Progenitor cell of endocrine pancreas (in vitro differentiated cells): ENCODE measurements at regions not wholly inside any gene's neighbourhood (a gene's known extent, or its start where the extent isn't known, plus 50 kb on each side); places are given as distances from the start of the nearest gene placed in this dataset.

Experiments used
- DNase-seq: peaks from one replicate; pipeline ENCODE4 v3.0.0; 2021; ENCODE audit warnings: low spot score; ENCODE audit not compliant: unreplicated experiment
- H3K27ac Mint-ChIP-seq: 2 replicates; pipeline ENCODE4 v1.8.0; 2021; ENCODE audit warnings: mild to moderate bottlenecking, moderate library complexity, mixed read lengths
- H3K27me3 Mint-ChIP-seq: 2 replicates; pipeline ENCODE4 v1.8.0; 2021; ENCODE audit warnings: mixed read lengths
- H3K36me3 Mint-ChIP-seq: 2 replicates; pipeline ENCODE4 v1.8.0; 2022; ENCODE audit warnings: mixed read lengths; ENCODE audit not compliant: insufficient read depth
- H3K4me1 Mint-ChIP-seq: 2 replicates; pipeline ENCODE4 v1.8.0; 2021; ENCODE audit warnings: low read depth, mixed read lengths
- H3K4me3 Mint-ChIP-seq: 2 replicates; pipeline ENCODE4 v1.8.0; 2021; ENCODE audit warnings: low read depth, mild to moderate bottlenecking, moderate library complexity, mixed read lengths
- H3K9me3 Mint-ChIP-seq: 2 replicates; pipeline ENCODE4 v1.8.0; 2021; ENCODE audit warnings: low read depth, mixed read lengths
- CTCF ChIP-seq: fragments of 200-600 bp; sonication (generic); IDR thresholded peaks from one replicate; pipeline ENCODE4 v1.5.0; 2021; ENCODE audit warnings: antibody characterized with exemption, mild to moderate bottlenecking; ENCODE audit not compliant: unreplicated experiment

DNA sequence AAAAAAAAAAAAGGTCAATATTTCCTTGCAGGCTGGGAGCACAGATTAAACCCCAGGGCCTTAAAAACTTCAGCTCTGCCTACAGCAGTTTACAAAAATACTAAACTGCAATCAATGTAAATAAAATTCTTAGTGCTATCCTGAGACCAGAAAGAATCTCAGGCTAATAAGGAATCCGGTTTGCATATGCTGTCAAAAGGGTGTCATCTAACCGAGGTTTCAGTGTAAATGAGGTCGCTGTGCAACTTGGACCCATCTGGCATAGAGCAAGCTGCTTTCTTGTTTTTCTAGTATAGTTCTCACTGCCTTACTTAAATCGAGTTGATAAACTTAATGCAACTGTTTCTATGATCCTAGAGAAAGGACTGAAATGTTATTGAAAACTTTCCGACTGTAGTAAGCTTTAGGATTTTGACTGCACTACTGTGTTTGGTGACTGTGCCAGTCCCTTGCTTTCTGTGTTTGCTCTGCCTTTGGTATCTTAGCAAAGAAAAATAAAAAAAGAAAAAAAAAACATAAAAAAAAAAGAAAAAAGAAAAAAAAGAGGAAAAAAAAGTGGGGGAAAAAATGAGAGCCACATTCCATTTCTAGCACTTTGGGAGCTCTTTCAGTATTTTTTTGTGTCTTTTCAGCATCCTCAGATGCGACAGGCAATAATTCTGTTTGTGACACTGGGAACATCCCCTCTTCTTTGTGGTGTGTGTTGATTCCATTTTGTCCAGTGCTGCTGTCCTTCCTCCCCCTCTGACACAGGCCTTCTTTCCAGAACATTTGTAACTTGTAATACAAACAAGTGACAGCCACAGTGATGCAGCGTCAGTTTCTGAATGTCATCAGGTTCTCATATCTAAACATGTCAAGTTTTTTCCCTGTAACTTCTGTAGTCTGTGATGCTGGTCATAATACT lies 340.5 kb downstream of the ZNF536 start:
- Mint-ChIP-seq H3K27ac (no peak overlapping the region), H3K4me1 (peaks cover 10% of the 10 kb centered on the region), H3K27me3 (peaks cover 12% of the 10 kb centered on the region), H3K36me3 (no peaks in the 10 kb centered on the region), H3K9me3 (no peaks in the 10 kb centered on the region), H3K4me3 (no peak overlapping the region)
- no peak for DNase-seq
- TF ChIP-seq CTCF, result no peak

- no peak overlapping the region for H3K27ac Mint-ChIP-seq
- peaks cover 12% of the 10 kb centered on the region for H3K27me3 Mint-ChIP-seq
- peaks cover 10% of the 10 kb centered on the region for H3K4me1 Mint-ChIP-seq
- no peak for DNase-seq
- no peaks in the 10 kb centered on the region for H3K36me3 Mint-ChIP-seq
- no peak for TF ChIP-seq CTCF
- no peak overlapping the region for H3K4me3 Mint-ChIP-seq
- no peaks in the 10 kb centered on the region for H3K9me3 Mint-ChIP-seq
Measured at GRCh38 chr19:30711826-30712225, 339.6 kb downstream of the ZNF536 start.

DNA sequence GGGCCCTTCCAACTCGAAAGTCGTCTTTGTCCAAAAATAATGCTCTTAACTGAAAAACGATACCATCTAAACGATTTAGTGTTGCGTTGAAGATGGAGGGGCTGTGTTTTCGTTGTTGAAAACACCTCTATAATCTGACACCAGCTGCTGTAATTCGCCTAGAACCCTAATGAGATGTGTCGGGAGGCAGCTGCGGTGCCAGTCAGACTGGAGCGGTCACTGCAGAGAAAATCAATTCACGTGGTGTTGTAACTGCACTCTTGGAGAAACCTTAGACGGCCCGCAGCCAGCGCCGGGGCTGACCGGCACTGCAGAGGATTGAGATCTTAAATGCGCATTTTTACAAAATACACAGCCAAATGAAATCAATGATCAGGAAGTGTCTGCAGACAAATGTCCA lies 339.1 kb downstream of the ZNF536 start:
- no peak for DNase-seq
- Mint-ChIP-seq H3K4me3 (no peak overlapping the region), H3K4me1 (peaks cover 10% of the 10 kb centered on the region), H3K9me3 (no peaks in the 10 kb centered on the region), H3K27ac (no peak overlapping the region), H3K36me3 (no peaks in the 10 kb centered on the region), H3K27me3 (peaks cover 9% of the 10 kb centered on the region)
- no peak for TF ChIP-seq CTCF

DNA sequence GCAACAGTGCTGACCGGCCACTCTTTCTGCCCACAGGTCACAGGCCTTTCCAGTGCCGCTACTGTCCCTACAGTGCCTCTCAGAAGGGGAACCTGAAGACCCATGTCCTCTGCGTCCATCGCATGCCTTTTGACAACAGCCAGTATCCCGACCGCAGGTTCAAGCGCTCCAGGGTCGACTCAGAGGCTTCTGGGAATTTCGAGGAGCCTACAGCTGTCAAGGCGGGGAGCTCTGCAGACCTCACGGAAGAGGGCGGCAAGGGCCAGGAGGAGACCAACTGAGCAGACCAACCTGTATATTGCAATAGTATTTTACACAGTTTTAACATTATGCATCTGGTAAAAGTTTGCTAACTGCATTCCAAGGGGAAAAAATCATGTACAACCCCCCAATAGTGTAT lies 338.5 kb downstream of the ZNF536 start:
- Mint-ChIP-seq H3K4me1 (peaks cover 10% of the 10 kb centered on the region), H3K27ac (no peak overlapping the region), H3K9me3 (no peaks in the 10 kb centered on the region), H3K27me3 (peaks cover 7% of the 10 kb centered on the region), H3K36me3 (no peaks in the 10 kb centered on the region), H3K4me3 (no peak overlapping the region)
- no peak for DNase-seq
- TF ChIP-seq CTCF, result no peak

DNA sequence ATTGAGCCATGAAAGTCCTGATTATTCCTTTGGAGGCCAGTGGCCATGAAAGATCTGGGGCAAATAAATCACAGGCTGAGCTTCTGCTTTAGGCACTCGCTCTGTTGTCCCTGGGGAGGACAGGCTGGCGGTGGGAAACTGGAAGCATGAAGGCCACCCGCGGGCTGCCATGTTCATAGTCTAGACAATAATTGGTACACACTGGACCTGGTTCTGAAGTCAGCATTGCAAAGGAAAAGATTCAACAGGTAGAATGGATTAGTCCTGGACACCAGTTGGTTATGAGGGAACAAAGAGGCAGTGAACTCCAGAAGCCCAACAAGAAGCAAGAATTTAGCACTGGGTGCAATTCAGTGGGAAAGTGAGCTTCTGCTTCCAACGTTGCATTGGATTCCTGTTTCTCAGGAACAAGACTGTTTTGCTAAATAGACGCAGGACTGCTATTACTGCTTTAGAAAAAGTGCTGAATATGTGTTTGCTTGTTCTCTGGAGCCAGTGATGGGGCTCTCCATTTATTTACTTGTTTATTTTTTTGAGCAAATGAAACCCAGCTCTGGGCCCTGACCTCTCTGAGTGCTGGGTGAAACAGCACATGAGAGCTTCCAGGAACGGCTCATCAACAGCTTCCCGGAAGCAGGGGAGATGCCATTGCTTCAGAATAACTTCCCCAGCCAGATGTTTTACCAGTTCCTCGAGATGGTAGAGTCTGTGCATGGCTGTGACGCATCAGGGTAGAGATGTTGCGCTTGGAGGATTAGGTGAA lies 336.4 kb downstream of the ZNF536 start:
- H3K4me3 Mint-ChIP-seq, result no peak overlapping the region
- H3K27me3 Mint-ChIP-seq, result peaks cover 4% of the 10 kb centered on the region
- H3K27ac Mint-ChIP-seq, result no peak overlapping the region
- no peaks in the 10 kb centered on the region for H3K36me3 Mint-ChIP-seq
- H3K4me1 Mint-ChIP-seq, result peaks cover 10% of the 10 kb centered on the region
- no peaks in the 10 kb centered on the region for H3K9me3 Mint-ChIP-seq
- no peak for TF ChIP-seq CTCF
- DNase-seq, result no peak
